Upper lobe of left lung (tissue), 6 donors: ENCODE measurements at regions not wholly inside any gene's neighbourhood (a gene's known extent, or its start where the extent isn't known, plus 50 kb on each side); places are given as distances from the start of the nearest gene placed in this dataset.
A peak's percentile ranks its signal among the peaks of the same experiment; 100 is the strongest.
"Not testable (repeated sequence)": the region's sequence is repeated elsewhere in the genome, so short reads cannot be mapped to it uniquely, and the experiment has no call there.

Source experiments
- ATAC-seq, 2 donors: fragments of 200-7000 bp; cut with Tn5 transposase; one replicate each; pipeline ENCODE4 v1.9.1; 2022; ENCODE audit warnings: mild to moderate bottlenecking in 2 of 2, moderate library complexity in 2 of 2; ENCODE audit not compliant: low FRiP score in 2 of 2
- DNase-seq, 2 donors: peaks; one replicate each; pipeline ENCODE4 v3.0.0-alpha.2; 2019 to 2020
- H3K27ac ChIP-seq, 4 donors: fragments of 200-600 bp; sonication (generic); one replicate each; pipeline ENCODE4 v1.5.1; 2016 to 2019
- H3K27me3 ChIP-seq, 4 donors: fragments of 200-600 bp; sonication (generic); one replicate each; pipeline ENCODE4 v1.5.1; 2017 to 2019
- H3K36me3 ChIP-seq, 4 donors: fragments of 200-600 bp; sonication (generic); one replicate each; pipeline ENCODE4 v1.5.1; 2016 to 2019
- H3K4me1 ChIP-seq, 4 donors: fragments of 200-600 bp; sonication (generic); one replicate each; pipeline ENCODE4 v1.5.1; 2018 to 2019
- H3K4me3 ChIP-seq, 4 donors: fragments of 200-600 bp; sonication (generic); one replicate each; pipeline ENCODE4 v1.5.1; 2017 to 2019; ENCODE audit warnings: mild to moderate bottlenecking in 2 of 4, moderate library complexity in 1 of 4
- H3K9me3 ChIP-seq, 4 donors: fragments of 200-600 bp; sonication (generic); one replicate each; pipeline ENCODE4 v1.5.1; 2018 to 2019
- CTCF ChIP-seq, 6 experiments: fragments of 450-650 bp in 4 of 6; fragments of 200-600 bp in 2 of 6; sonication (generic) in 2 of 6; IDR thresholded peaks; one replicate each; pipeline ENCODE4 v1.5.1; 2016 to 2019; ENCODE audit warnings: antibody characterized with exemption in 6 of 6
- EP300 ChIP-seq, 4 donors: sonication (generic); formaldehyde crosslinking; IDR thresholded peaks; one replicate each; pipeline ENCODE4 v1.5.1; 2017; ENCODE audit warnings: antibody characterized with exemption in 4 of 4, control low read depth in 2 of 4
- POLR2A ChIP-seq, 4 donors: fragments of 450-650 bp; IDR thresholded peaks; one replicate each; pipeline ENCODE4 v1.5.1; 2016 to 2017; ENCODE audit warnings: antibody characterized with exemption in 4 of 4, mild to moderate bottlenecking in 2 of 4
- POLR2AphosphoS5 ChIP-seq, 2 donors: sonication (generic); formaldehyde crosslinking; IDR thresholded peaks; one replicate each; pipeline ENCODE4 v1.5.1; 2017; ENCODE audit warnings: antibody characterized with exemption in 2 of 2
- WGBS, 2 donors: methylation state at CpG; one replicate each; pipeline ENCODE4 v1.1.5; 2017 to 2018; 5-methylcytosine and 5-hydroxymethylcytosine counted together
- donor health status: DM: no; HTN: no; CAD: no; lungs with moderate emphysema.
- donor health status: DM: no; HTN: yes; CAD: no; lungs with severe emphysema.

- 71 to 90% methylated on average over 3 of the region's 3 CpGs for WGBS, 2 donors
- ATAC-seq, result no peak
- no peaks in the 10 kb centered on the region for H3K27me3 ChIP-seq
- H3K36me3 ChIP-seq, result no peaks in the 10 kb centered on the region
- H3K4me3 ChIP-seq, result no peak overlapping the region
- H3K27ac ChIP-seq, result no peak overlapping the region
- TF ChIP-seq POLR2AphosphoS5 (IDR thresholded peaks at IDR 0.05), result no peak
- no peak for TF ChIP-seq CTCF (IDR thresholded peaks at IDR 0.05)
- no peak for TF ChIP-seq POLR2A (IDR thresholded peaks at IDR 0.05)
- no peak for TF ChIP-seq EP300 (IDR thresholded peaks at IDR 0.05)
- no peak for DNase-seq
- no peaks in the 10 kb centered on the region for H3K4me1 ChIP-seq
- H3K9me3 ChIP-seq, result peaks cover 0 to 8% (median 2%) of the 10 kb centered on the region in 4 donors
Measured at GRCh38 chr19:28351761-28352160, 861.2 kb downstream of the UQCRFS1 start.

GRCh38 chr19:28351321-28351720, 861.6 kb downstream of the UQCRFS1 start:
- H3K9me3 ChIP-seq, H3K4me3 ChIP-seq, ATAC-seq, DNase-seq, H3K27me3 ChIP-seq, H3K27ac ChIP-seq, H3K4me1 ChIP-seq, H3K36me3 ChIP-seq: not testable (repeated sequence)
- WGBS, 2 donors, result 88 to 93% methylated on average over 6 of the region's 6 CpGs

GRCh38 chr19:28350673-28351072, 862.3 kb downstream of the UQCRFS1 start:
- no peaks in the 10 kb centered on the region for H3K36me3 ChIP-seq
- no peaks in the 10 kb centered on the region for H3K4me1 ChIP-seq
- WGBS, 2 donors, result 79 to 96% methylated on average over 3 to 5 of the region's 5 CpGs
- H3K27ac ChIP-seq, result no peak overlapping the region
- no peaks in the 10 kb centered on the region for H3K27me3 ChIP-seq
- DNase-seq (no peak), ATAC-seq (peak in 1 of 2 donors; percentile 57)
- peaks cover 0 to 8% (median 2%) of the 10 kb centered on the region in 4 donors for H3K9me3 ChIP-seq
- TF ChIP-seq POLR2A (IDR thresholded peaks at IDR 0.05) (no peak), POLR2AphosphoS5 (IDR thresholded peaks at IDR 0.05) (no peak), EP300 (IDR thresholded peaks at IDR 0.05) (no peak), CTCF (IDR thresholded peaks at IDR 0.05) (no peak)
- H3K4me3 ChIP-seq, result no peak overlapping the region

- ATAC-seq (peak in 1 of 2 donors; percentile 40), DNase-seq (peak in 1 of 2 donors; percentile 23)
- Histone ChIP-seq H3K36me3 (no peaks in the 10 kb centered on the region), H3K27me3 (no peaks in the 10 kb centered on the region), H3K9me3 (peaks cover 0 to 8% (median 2%) of the 10 kb centered on the region in 4 donors), H3K4me1 (no peaks in the 10 kb centered on the region), H3K27ac (no peak overlapping the region), H3K4me3 (no peak overlapping the region)
- TF ChIP-seq POLR2A (IDR thresholded peaks at IDR 0.05) (no peak), EP300 (IDR thresholded peaks at IDR 0.05) (no peak), POLR2AphosphoS5 (IDR thresholded peaks at IDR 0.05) (no peak)
- 89 to 90% methylated on average over 2 to 4 of the region's 4 CpGs for WGBS, 2 donors
Measured at GRCh38 chr19:28350037-28350436, 862.9 kb downstream of the UQCRFS1 start.

GRCh38 chr19:28349604-28350003, 863.3 kb downstream of the UQCRFS1 start:
- Histone ChIP-seq H3K27me3 (no peaks in the 10 kb centered on the region), H3K4me3 (no peak overlapping the region), H3K36me3 (no peaks in the 10 kb centered on the region), H3K4me1 (no peaks in the 10 kb centered on the region), H3K9me3 (peaks cover 0 to 8% (median 2%) of the 10 kb centered on the region in 4 donors), H3K27ac (no peak overlapping the region)
- DNase-seq, result no peak
- ATAC-seq, result no peak
- TF ChIP-seq CTCF (IDR thresholded peaks at IDR 0.05), result no peak
- no peak for TF ChIP-seq POLR2A (IDR thresholded peaks at IDR 0.05)
- TF ChIP-seq POLR2AphosphoS5 (IDR thresholded peaks at IDR 0.05), result no peak
- no peak for TF ChIP-seq EP300 (IDR thresholded peaks at IDR 0.05)
- WGBS, 2 donors, result 70 to 80% methylated on average over 2 of the region's 2 CpGs

GRCh38 chr19:28345811-28346210, 867.1 kb downstream of the UQCRFS1 start:
- Histone ChIP-seq H3K4me1 (no peaks in the 10 kb centered on the region), H3K27me3 (no peaks in the 10 kb centered on the region), H3K27ac (no peak overlapping the region), H3K9me3 (no peaks in the 10 kb centered on the region), H3K4me3 (no peak overlapping the region), H3K36me3 (no peaks in the 10 kb centered on the region)
- ATAC-seq (no peak), DNase-seq (no peak)
- no peak for TF ChIP-seq POLR2A (IDR thresholded peaks at IDR 0.05)
- no peak for TF ChIP-seq POLR2AphosphoS5 (IDR thresholded peaks at IDR 0.05)
- TF ChIP-seq CTCF (IDR thresholded peaks at IDR 0.05), result no peak
- TF ChIP-seq EP300 (IDR thresholded peaks at IDR 0.05), result no peak
- 47 to 59% methylated on average over 3 of the region's 3 CpGs for WGBS, 2 donors
